ENCODE measurements at regions not wholly inside any gene's neighbourhood (a gene's known extent, or its start where the extent isn't known, plus 50 kb on each side); places are given as distances from the start of the nearest gene placed in this dataset.
"Not testable (repeated sequence)": the region's sequence is repeated elsewhere in the genome, so short reads cannot be mapped to it uniquely, and the experiment has no call there.

DNA sequence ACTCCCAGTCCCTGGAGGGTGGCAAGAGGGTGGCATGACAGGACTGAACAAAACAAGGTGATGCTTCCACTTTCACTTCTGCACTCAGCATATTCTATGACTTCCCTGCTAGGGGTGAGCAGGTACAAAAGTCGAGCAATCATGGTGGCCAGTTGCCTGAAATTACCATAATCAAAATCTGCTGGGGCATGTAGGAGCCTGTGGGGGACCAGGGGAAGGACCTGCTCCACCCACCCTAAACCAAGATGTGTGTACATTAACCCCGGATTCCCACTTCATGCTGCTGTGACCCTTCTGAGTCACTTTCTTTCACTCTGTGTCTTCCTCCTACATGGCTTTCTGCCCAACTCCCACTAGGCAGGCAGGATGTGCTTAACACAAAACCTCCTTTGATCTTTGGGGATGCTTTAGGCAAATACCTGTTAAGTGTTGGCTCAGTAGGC, 73.3 kb upstream of the PHF24 start:
- TF ChIP-seq, protein P1, sequence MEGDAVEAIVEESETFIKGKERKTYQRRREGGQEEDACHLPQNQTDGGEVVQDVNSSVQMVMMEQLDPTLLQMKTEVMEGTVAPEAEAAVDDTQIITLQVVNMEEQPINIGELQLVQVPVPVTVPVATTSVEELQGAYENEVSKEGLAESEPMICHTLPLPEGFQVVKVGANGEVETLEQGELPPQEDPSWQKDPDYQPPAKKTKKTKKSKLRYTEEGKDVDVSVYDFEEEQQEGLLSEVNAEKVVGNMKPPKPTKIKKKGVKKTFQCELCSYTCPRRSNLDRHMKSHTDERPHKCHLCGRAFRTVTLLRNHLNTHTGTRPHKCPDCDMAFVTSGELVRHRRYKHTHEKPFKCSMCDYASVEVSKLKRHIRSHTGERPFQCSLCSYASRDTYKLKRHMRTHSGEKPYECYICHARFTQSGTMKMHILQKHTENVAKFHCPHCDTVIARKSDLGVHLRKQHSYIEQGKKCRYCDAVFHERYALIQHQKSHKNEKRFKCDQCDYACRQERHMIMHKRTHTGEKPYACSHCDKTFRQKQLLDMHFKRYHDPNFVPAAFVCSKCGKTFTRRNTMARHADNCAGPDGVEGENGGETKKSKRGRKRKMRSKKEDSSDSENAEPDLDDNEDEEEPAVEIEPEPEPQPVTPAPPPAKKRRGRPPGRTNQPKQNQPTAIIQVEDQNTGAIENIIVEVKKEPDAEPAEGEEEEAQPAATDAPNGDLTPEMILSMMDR (IDR thresholded peaks at IDR 0.05; ENCODE audit: insufficient read depth, low read depth, low read length), result no peak

DNA sequence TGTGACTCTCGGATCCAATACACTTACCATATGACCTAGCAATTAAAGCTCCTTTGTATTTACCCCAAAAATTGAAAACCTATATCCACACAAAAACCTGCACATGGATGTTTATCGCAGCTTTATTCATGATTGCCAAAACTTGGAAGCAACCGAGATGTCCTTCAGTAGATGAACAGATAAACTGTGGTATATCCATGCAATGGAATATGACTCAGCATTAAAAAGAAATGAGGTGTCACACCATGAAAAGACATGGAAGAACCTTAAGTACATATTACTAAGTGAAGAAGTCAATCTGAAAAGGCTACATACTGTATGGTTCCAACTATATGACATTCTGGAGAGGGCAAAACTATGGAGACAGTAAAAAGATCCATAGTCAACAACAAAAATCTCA, 82.0 kb upstream of the PHF24 start:
- TF ChIP-seq, protein P1 (IDR thresholded peaks at IDR 0.05; ENCODE audit: insufficient read depth, low read depth, low read length), result no peak
- DNase-seq (ENCODE audit: low read depth), result no peak
- no peak overlapping the region for H3K4me3 ChIP-seq (ENCODE audit: low read depth, low read length)

More for the DNA sequence above, 73.3 kb upstream of the PHF24 start:
- H3K4me3 ChIP-seq (ENCODE audit: low read depth, low read length), result no peak overlapping the region
- no peak for DNase-seq (ENCODE audit: low read depth)

DNA sequence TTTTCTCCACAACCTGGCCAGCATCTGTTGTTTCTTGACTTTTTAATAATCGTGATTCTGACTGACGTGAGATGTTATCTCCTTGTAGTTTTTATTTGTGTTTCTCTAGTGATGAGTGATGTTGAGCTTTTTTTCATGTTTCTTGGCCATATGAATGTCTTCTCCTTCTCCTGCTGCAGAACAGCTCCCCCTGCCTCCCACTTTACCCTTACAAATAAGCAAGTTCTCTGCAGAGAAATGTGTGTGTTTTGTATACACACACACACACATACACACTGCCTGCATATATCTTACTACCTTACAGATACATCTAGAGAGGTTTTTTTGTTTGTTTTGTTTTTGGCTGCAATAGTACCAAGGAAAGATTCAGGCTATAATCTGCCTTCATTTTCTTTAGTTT, 88.7 kb upstream of the PHF24 start:
- peak; percentile 56 for DNase-seq (ENCODE audit: low read depth)
- TF ChIP-seq, protein P1 (IDR thresholded peaks at IDR 0.05; ENCODE audit: insufficient read depth, low read depth, low read length), result peak; percentile 52
- H3K4me3 ChIP-seq (ENCODE audit: low read depth, low read length), result no peak overlapping the region

DNA sequence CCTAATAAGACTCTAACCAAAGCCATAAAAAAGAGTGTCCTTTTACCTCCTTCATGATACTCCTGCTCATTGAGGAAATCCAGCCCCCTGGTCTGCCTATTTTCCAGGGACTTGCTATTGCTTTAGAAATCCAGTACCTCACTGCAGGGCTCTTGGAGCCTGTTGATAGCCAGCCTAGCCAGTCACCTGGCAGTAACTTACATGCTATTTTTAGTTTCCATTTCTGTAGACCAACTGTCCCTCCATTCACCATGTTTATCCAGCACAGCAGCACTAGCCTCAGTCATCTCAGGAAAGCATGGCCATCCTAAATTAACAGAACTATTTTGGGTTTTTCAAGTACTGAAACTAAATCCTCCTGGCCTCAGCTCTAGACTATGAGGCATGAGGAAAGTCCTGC, 91.5 kb upstream of the PHF24 start:
- DNase-seq (ENCODE audit: low read depth), result no peak
- no peak overlapping the region for H3K4me3 ChIP-seq (ENCODE audit: low read depth, low read length)
- TF ChIP-seq, protein P1 (IDR thresholded peaks at IDR 0.05; ENCODE audit: insufficient read depth, low read depth, low read length), result no peak

DNA sequence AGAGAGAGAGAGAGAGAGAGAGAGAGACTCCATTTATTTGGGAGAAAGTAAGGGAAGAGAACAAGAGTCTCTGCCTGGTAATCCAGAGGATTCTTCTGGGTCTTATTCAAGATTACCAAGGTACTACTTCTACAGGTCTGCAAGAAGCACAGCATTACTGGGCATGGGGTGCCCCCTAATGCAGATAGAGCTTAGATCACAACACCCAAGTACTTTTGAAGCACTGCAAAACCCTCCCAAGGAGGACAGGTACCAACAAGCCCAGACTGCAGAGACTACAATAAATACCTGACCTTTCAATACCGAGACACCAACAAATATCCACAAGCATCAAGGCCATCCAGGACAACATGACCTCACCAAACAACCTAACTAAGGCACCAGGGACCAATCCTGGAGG, 94.7 kb upstream of the PHF24 start:
- DNase-seq (ENCODE audit: low read depth), result no peak

DNA sequence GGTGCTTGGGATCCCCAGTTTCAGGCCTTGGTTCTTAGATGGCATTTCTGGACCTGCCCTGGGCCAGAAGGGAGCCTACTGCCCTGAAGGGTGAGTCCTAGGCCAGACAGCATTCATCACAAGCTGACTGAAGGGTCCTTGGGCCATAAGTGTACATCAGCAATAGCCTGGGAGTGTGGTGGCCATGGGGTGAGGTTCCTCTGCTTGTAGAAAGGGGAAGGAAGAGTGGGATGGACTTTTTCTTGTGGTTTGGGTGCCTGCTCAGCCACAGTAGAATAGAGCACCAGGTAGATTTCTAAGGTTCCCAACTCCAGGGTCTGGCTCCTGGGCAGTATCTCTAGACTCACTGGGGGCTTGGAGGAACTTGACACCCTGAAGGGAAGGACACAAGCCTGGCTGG, 95.2 kb upstream of the PHF24 start:
- TF ChIP-seq, protein P1 (IDR thresholded peaks at IDR 0.05; ENCODE audit: insufficient read depth, low read depth, low read length), result no peak
- DNase-seq (ENCODE audit: low read depth), result no peak
- H3K4me3 ChIP-seq (ENCODE audit: low read depth, low read length), result no peak overlapping the region

More for the DNA sequence above, 94.7 kb upstream of the PHF24 start:
- H3K4me3 ChIP-seq (ENCODE audit: low read depth, low read length), result no peak overlapping the region
- TF ChIP-seq, protein P1 (IDR thresholded peaks at IDR 0.05; ENCODE audit: insufficient read depth, low read depth, low read length), result no peak

DNA sequence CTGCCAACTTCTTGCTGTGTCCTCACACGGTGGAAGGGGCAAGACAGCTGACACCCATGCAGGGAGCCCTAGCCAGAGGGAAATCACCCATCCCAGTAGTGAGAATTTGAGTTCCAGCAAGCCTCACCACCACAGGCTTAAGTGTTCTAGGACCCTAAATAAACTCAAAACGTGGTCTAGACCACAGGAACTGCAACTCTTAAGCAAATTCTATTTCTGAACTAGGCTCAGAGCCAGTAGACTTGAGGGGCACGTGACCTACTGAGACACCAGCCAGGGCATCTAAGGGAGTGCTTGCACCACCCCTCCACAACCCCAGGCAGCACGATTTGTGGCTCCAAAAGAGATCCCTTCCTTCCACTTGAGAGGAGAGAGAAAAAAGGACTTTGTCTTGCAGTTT, 96.0 kb upstream of the PHF24 start:
- DNase-seq (ENCODE audit: low read depth), result no peak
- no peak overlapping the region for H3K4me3 ChIP-seq (ENCODE audit: low read depth, low read length)
- TF ChIP-seq, protein P1 (IDR thresholded peaks at IDR 0.05; ENCODE audit: insufficient read depth, low read depth, low read length), result no peak

DNA sequence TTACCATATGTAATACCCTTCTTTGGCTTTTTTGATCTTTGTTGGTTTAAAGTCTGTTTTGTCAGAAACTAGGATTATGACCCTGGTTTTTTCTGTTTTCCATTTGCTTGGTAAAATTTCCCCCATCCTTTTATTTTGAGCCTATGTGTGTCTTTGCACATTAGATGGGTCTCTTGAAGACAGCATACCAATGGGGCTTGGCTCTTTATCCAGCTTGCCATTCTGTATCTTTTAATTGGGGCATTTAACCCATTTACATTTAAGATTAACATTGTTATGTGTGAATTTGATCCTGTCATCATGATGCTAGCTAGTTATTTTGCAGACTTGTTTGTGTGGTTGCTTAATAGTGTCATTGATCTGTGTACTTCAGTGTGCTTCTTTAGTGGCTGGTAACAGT, 103.1 kb upstream of the PHF24 start:
- DNase-seq (ENCODE audit: low read depth); H3K4me3 ChIP-seq (ENCODE audit: low read depth, low read length): not testable (repeated sequence)
